ENCODE measurements at regions not wholly inside any gene's neighbourhood (a gene's known extent, or its start where the extent isn't known, plus 50 kb on each side); places are given as distances from the start of the nearest gene placed in this dataset.
"Not testable (repeated sequence)": the region's sequence is repeated elsewhere in the genome, so short reads cannot be mapped to it uniquely, and the experiment has no call there.

GRCh38 chr4:131750006-131750405 is 1399.1 kb upstream of the PCDH10 start:
- CTCF ChIA-PET; DNase-seq (ENCODE audit: extremely low spot score): not testable (repeated sequence)

DNA sequence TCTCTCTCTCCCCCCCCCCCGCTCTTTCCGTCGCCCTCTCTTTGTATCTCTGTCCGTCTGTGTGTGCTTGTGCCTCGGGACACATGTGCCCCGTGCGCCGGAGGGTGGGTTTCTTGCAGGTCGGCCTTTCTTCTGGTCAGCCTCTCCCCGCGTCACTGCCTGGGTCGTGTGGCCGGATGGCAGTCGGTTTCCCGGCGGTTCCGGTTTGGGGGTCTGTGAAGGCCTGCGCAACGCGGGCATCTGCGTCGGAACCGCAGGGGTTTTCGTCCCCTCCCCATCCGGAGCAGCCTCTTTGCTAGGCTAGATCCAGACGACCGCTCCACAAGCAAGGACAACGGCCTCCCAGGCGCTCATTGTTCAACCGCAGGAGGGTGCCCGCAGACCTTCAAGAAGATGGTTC is 1398.6 kb upstream of the PCDH10 start:
- CTCF ChIA-PET; DNase-seq (ENCODE audit: extremely low spot score); POLR2A ChIA-PET: not testable (repeated sequence)

More at GRCh38 chr4:131750006-131750405, 1399.1 kb upstream of the PCDH10 start:
- POLR2A ChIA-PET = not testable (repeated sequence)

GRCh38 chr4:131762234-131762633 is 1386.9 kb upstream of the PCDH10 start:
- DNase-seq (ENCODE audit: extremely low spot score); CTCF ChIA-PET; POLR2A ChIA-PET: not testable (repeated sequence)

DNA sequence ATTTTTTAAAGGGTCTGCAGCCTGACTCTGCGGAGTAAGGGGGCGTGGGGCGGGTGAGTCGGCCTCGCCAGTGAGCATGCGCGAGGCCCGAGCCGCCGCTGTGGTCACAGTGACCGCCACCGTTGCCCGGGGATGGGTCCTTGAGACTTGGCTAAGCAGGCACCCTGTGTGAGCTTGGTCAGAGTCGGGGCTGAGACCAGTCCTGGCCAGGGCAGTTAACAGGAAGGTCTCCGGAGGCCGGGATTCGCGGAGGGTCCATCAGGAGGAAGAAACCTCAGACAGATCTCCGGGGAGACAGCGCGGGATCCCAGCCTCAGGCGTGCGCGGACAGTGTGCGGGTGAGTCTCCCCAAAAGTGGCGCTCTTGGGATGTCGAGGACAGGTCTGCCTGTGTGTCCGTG is 1384.4 kb upstream of the PCDH10 start:
- no peak for DNase-seq (ENCODE audit: extremely low spot score)
- TF ChIP-seq CTCF (IDR thresholded peaks at IDR 0.05; ENCODE audit: control extremely low read depth, extremely low read depth, low read depth, missing control alignments) = no peak
- POLR2A ChIA-PET = no interaction called here
- CTCF ChIA-PET = no interaction called here

DNA sequence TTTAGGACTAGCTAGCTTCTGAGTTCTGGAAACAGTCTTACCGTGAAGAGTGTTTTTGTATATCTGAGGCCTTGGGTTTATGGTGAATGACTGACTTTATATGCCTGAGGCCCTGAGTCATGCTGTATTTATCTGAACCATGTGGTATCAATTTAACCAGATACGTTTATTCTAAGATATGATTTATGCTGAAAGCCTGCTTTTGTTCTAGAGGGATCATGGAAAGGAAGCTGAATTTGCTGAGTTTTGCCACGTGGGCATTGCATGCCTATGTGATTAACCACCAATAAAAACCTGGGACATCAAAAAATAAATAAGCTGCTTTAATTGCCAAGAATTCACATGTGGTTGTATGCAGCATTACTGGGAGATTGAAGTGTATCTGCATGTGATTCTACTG is 1374.7 kb upstream of the PCDH10 start:
- DNase-seq (ENCODE audit: extremely low spot score); CTCF ChIA-PET; POLR2A ChIA-PET: not testable (repeated sequence)

DNA sequence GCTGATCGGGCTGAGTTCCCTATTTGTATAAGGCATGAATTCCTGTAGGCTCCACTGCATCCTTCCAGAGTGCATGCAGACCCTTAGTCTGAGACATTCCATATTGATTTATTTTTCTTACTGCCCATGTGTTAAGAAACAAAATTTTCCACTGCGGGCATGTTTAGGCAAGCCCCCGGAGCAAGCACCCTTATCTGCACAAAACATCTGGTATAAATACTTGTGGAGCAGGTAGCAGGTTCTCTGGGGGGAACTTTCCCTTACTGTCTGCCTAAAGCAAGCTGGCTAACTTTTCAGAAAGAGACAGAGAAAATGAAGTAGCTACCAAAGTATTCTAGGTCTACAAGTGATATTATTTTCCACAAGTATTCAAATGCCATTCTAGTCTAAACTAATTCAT is 1338.5 kb upstream of the PCDH10 start:
- CTCF ChIA-PET; POLR2A ChIA-PET; DNase-seq (ENCODE audit: extremely low spot score): not testable (repeated sequence)

Measured in GM10248 (cell line).